ENCODE measurements at regions not wholly inside any gene's neighbourhood (a gene's known extent, or its start where the extent isn't known, plus 50 kb on each side); places are given as distances from the start of the nearest gene placed in this dataset.

DNA sequence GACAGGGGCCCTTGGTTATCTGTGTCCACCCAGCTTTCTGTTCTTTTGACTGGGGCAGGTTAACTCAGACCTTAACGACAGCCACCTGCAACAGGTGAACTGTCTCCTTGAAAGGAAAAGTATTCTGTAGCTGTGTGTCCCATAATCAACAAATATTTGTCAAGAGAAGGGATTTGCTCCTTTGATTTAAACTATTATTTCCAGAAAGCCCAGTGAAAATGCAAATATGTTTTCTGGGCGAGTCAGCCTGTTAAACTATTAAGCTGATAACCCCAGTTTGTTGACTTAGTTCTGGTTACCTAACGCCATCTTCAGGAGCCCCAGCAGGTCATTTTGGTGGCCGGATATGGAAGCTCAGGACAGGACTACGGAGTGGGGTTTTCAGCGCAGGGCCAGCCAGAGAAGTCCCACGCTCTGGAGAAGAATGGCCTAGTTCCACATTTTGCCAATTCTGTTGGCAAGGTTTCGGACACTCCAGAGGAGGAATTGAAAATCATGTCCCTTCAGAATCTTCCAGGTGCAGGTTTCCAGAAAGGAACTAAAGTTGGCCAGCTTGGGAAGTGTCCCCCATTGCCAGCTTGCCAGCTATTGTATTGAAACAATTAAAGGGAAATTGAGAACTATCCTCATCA, 54.5 kb downstream of the ADRA2A start:
- DNase-seq (ENCODE audit: low read depth in 1 of 2, low spot score in 1 of 2) = no peak

DNA sequence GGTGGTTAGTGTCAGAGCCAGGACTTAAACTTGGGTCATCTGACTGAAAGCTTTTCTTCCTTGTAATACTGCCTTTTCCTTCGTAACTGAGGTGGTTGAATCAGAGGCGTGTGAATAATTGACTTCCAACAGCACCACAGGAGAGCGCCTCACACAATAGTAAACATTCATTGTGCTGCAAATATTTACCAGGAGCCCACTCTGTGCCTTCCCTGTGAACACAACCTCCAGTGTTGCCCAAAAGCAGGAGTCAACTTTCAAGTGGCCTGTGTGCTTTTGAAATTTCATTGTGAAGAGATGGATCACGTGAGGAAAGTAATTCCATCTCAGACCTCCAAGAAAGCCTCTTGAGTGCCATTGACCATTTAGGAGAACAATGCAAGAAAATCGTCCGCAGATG, 60.2 kb downstream of the ADRA2A start:
- no peak for DNase-seq (ENCODE audit: low read depth in 1 of 2, low spot score in 1 of 2)

DNA sequence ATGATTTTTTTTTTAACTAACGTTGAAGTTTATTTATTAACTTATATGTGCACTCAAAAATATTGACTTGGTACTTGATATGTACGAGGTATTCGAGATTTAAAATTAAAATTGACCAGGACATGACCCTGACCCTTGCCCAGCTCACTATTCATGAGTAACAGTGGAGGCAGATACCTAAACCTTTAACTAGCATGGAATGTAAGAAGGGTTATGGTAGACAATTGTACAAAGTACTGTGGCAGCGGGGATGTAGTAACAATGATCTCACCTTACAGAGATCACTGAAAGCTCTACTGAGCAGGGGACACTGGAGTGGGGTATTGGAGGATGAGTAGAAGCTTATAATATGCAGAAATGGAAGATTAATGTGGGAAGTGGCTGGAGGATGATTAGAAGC, 60.8 kb downstream of the ADRA2A start:
- DNase-seq (ENCODE audit: low read depth in 1 of 2, low spot score in 1 of 2) = no peak

DNA sequence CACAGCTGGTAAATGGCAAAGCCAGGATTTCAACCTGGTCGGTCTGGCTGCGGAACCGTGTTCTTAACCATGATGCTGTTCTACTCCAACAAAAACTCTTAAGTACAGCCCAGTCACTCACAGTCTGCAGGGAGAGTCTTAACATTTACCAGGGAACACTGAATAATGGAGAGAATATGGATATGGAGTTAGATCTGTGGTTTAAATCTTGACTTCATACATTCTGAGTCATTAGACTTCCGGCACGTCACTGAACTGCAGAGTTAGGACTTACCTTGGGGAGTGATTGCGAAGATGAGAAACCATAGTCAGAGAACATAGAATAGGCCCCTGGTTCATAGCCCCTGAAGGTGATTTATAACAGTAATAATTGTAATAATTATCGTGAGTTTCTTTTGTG, 61.7 kb downstream of the ADRA2A start:
- no peak for DNase-seq (ENCODE audit: low read depth in 1 of 2, low spot score in 1 of 2)

DNA sequence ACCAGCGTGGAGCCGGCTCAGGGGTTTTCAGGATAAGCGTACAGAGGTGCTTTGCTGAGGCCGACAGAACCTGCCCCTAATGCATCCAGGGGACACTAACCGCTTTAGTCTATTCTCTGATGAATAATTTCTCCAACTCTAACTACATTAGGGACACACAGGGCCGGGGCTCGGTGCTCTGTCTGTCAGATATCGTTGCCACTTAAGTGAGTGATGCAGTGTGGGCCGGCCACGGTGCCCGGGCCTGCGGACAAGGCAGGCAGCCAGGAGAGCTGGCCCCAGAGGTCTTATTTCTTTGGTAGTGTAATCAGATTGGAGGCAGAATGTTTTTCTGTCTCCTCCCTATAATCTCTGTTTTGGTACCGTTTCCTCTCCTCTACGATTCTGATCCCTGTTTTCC, 62.7 kb downstream of the ADRA2A start:
- DNase-seq (ENCODE audit: low read depth in 1 of 2, low spot score in 1 of 2) = no peak

DNA sequence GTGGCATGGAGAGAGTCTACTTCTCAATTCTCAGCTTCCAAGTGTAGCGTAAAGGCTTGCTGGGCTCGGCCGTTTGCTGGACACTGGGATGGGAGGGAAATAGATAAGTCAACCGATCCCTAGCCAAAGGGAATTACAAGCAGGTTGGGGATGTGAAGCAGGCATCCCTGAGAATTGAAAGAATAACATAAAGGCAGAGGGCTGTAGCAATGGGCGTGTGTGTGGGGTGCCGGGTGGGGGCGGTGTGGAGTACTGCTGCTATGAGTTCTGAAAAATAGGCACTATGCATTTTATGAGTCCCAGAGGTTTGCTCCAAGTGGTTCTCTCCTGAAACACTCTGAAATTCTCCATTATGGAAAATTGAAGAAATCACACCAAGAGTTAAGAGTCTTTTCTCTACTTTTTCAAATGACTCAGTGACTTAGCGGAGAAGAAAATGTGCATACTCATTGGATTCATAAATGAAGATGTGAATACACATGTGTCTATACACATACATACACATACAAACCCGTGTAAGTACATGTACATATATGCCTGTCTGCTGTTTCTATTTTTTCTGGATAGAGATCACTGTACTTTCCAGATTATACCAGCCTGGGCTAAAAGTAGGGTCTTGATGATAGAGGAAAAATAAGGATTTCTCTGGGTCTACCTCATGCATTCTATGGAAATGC, 65.4 kb downstream of the ADRA2A start:
- DNase-seq (ENCODE audit: low read depth in 1 of 2, low spot score in 1 of 2) = no peak

DNA sequence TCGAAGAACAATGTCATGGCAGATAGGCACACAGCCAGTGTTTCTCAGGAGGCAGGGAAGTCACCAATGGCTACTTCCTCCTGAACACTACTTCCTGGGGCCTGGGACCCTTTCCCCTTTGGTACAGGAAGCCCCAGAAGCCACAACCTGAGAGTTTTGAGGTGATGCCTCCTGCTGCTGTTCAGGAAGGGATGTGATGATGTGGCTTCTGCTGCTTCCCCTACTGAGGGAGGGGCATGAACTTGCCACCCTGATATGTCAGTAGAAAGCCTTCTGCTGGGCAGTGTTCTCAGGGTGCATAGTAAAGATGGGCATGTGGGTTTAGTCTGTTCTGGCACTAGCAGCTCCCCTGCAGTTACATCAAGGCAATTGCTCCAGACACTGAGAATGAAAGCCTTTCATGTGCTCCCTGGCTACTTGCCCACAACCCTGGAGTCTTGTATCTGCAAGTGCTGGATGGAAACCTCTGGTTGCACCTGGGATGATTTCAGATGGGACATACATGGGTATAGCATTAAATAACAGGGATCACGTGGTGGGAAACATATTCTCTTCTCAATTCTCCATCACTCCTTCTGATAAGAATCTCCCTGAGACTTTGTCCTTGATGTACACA, 69.3 kb downstream of the ADRA2A start:
- DNase-seq (ENCODE audit: low read depth in 1 of 2, low spot score in 1 of 2) = no peak

DNA sequence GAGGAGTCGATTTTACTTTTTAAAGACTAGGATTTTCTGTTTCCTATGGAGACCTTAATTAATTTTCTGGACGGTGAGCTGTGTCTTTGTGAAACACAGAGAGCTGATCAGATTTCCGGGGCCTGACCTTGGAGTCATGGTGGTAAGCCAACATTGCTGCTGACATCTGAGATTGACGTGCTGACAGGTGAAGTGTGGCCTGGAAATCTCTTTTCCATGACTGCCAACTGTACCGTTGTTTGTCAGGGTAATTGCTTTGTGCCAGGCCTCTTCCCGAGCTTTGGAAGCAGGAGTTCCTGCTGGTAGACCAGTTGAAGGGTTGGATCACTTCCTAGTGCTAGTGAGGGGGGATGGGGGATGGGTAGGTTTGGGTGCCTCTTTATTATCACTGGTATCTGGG, 71.2 kb downstream of the ADRA2A start:
- no peak for DNase-seq (ENCODE audit: low read depth in 1 of 2, low spot score in 1 of 2)

DNA sequence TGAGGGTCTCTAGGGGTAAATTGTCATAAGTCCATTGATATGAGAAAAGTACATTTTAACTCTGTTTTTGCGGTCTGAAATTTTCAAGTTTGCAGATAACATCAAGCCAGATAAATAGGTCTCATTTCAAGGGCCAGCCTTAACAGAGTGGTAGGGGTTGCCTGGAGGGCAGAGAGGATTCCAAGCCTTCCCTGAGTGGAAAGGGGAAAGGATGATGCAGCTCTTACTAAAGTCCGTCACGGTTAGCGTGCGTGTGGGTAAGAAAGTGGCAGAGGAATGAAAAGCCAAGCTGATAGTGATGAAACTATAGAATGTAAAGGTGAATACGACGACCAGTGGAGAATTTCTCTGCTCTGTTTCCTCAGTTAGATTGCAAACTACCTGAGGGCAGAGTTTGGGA, 71.6 kb downstream of the ADRA2A start:
- DNase-seq (ENCODE audit: low read depth in 1 of 2, low spot score in 1 of 2) = no peak

DNA sequence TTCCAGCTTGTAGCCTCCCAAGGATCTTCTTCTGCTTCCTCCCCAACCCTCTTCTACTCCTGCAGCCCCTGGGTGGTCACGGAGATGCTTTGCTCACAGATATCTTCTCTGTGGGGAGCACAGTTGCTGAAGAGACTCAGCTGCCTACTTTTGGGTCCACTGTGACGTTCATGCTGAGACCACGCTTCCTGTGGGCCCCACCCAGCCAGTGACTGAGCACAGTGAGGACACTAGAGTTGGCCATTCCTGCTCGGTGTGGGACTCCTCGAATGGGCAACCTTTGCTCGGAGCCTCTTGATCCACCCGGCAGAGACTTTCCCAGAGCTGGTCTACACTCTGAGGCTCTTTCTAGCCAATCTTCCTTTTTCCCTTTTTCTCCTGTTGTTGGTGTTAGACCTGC, 73.9 kb downstream of the ADRA2A start:
- DNase-seq (ENCODE audit: low read depth in 1 of 2, low spot score in 1 of 2) = no peak

DNA sequence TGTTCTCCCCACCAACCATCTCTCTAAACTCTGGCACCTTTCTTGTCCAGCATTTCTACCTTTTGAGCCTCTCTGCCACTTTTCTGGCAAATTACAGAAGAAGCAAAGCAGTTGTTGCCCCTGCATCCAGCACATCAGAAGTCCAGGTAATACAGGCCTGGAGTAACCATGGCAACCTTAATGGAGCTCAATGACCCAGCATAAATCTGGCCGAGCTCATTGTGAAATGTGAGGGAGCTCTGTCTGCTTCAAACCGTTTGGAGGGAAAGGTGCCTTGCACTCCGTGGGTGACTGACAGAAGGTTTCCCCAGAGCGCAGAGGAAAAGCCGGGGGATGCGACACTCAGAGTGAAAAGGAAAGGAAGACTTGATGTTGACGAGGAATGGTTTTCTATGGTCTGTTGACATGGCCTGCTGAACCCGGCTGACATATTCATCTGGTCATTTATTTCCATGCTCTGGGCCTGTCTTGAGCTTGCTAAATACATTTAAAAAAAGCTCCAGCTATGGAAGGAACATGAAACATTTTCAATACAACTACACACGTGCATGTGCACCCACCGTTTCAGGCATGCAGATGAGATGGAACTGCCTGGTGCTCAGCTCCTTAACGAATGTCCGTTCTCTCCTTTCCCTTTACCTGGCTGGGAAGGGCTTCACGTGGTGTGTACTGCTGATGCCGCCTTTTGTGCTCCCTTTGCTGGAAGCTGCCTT, 74.9 kb downstream of the ADRA2A start:
- no peak for DNase-seq (ENCODE audit: low read depth in 1 of 2, low spot score in 1 of 2)

DNA sequence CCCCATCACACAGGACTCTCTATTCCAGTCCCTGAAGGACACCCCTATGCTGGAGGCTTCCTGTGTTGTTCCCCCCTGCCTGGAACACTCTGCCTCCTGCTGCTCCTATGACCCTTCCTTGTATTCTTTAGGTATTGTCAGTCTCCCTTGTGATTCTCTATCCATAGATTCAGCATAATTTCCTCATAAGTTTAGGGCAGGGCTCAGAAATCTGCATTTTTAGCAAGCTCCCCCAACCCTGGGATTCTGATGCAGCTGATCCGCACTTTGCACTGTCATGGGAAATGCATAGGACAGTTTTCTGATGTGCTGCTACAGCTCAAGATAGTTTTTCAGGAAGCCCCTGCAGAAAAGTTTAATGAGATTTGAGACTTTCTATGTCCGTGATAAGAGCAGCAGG, 79.9 kb downstream of the ADRA2A start:
- DNase-seq (ENCODE audit: low read depth in 1 of 2, low spot score in 1 of 2) = no peak

DNA sequence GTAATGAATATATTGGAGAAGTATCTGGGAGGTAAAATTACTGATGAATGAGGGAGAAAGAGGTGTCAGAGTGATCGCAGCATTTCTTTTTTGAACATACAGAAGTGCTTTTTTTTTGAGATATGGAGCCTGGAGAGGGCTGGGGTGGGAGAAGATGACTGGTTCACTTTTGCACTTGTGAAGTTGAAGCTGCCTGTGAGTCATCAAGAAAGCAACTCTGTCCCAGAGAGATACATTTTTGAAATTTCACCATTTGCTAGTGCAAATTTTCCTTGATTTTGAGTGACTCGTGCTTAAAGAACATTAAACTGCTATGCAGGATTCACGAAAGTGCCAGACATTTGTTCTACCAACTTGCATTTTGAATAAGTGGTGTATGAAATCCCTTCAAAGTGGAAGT, 81.8 kb downstream of the ADRA2A start:
- DNase-seq (ENCODE audit: low read depth in 1 of 2, low spot score in 1 of 2) = no peak

DNA sequence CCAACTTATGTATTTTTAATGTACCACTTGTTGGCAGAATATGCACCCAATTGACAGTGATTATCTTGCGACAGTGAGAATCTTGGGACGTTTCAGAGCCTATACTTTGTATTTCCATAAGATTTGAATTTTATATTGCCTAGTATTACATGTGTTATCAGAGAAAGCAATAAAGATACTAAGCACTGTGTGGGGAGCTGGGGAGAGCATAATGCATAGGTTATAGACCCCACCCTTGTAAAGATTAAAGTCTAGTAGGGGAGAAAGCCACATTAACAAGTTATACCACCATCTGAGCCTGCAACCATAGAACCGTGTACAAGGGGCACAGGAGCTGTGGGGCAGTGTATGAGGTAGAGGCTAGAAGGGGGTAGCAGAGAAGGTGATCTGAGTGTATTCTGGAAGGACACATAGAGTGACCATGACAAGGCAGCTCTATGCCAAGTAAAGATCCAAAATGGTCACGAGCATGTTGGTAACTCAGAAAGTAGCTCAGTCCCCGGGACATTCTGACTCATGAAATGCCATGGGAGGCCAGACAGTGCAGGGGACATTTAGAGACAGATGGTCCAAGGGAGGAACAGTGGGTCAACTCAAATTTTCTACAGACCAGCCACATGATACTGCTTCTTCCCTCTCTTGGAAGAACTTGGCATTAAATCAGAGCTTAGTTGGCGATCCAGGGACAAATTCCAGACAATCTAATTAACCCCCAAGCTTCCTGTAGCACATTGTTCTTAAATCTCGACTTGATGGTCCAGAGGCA, 84.5 kb downstream of the ADRA2A start:
- DNase-seq (ENCODE audit: low read depth in 1 of 2, low spot score in 1 of 2) = no peak

DNA sequence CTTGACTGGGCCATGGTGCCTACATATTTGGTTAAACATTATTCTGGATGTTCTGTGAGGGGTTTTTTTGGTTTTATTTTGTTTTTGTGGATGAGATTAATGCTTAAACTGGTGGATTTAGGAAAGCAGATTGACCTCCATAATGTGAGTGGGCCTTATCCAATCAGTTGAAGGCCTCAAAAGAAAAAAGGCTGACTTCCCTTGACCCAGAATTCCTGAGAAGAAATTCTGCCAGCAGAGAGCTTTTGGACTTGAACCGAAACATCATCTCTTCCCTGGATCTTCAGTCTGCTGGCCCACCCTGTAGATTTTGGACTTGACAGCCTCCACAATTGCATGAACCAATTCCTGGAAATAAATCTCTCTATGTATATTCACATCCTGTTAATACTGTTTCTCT, 94.4 kb downstream of the ADRA2A start:
- no peak for DNase-seq (ENCODE audit: low read depth in 1 of 2, low spot score in 1 of 2)

DNA sequence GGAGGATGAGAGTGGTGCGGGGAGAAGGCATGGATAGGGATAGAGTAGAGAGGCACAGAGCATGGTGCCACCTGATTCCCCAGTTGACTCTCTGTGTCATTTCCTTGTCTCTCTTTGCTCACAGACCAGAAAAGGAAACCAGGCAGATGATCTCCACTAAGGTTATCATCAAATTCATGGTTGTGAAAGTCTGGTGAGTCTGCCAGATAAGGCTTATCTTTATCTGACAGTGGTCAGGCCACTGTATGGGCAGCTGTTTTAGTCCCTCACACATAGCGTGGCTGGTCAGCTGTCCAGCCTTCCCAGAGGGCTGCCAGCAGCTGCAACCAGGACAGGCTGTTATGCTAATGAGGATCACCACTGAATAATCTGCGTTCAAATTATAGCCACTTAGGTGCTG, 99.0 kb downstream of the ADRA2A start:
- no peak for DNase-seq (ENCODE audit: low read depth in 1 of 2, low spot score in 1 of 2)

DNA sequence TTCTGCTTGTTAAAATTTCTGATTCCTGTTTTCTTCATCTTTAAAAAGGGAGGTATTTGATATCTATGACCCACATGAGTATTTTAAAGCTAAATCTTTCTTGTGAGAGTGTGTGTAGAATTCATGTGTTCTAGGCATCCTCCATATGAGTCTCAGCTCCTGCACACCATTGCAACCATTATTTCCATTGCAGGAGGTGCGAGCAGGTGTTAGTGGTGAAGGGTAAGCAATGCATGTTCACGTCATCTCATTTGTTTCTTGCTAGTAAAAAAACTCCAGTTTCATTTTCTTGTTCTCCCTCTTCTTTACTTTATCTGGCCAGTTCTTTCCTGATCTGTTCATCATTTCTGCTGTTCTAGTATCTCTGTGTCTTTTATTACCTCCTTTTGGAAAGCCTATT, 100.5 kb downstream of the ADRA2A start:
- DNase-seq (ENCODE audit: low read depth in 1 of 2, low spot score in 1 of 2) = no peak

DNA sequence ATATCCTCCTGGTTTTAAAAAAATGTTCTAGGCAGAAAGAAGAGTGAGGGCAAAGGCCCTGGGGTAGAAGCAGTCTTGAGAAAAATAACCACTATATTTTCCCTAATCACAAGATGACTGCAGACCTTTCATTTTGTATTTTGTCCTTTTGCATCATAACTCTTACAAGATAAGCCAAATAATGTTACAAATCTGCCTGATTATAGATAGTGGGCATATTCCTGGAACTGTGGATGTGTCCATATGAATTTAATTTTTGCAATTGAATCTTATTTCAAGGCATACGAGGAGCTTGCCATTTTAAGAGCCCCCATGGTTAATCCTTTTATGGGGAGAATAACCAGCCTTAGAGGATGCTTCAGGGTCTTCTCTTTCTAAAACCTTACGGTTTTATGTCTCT, 102.7 kb downstream of the ADRA2A start:
- no peak for DNase-seq (ENCODE audit: low read depth in 1 of 2, low spot score in 1 of 2)

DNA sequence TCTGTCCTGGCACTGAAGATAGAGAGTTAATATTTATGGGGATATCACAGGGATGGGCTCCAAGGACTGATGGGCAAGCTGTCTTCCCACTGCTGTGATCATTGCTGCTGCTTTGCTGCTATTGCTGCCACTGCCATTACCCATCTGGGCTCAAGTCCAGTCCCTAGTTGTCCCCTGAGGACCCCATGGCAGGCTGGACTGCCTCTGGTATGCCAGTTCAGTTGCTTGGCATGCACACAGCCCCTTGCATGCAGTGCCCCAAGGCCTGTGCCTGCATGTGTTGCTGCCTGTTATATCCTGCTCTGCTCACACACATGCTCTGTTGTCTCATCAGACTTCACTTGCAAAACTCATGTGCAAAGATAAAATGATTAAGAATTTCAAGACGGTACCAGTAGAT, 109.5 kb downstream of the ADRA2A start:
- DNase-seq (ENCODE audit: low read depth in 1 of 2, low spot score in 1 of 2) = no peak

DNA sequence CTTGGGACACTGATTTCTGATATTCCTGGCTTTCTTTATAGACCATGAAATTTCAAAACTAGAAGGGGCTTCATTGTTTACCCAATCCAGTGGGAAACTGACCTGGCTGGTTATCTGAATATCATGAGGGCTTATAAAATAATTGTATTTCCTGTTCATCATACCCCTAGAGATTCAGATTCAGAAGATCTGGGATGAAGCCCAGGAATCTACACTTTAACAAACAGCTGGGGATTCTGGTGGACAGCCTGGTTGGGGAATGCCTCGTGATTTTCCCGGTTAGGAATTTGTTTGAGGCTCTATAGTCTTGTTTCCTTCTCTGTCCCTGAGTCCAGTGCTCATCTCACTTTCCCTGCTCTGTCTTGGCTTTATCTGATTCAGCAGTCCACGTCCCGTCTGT, 110.3 kb downstream of the ADRA2A start:
- no peak for DNase-seq (ENCODE audit: low read depth in 1 of 2, low spot score in 1 of 2)

DNA sequence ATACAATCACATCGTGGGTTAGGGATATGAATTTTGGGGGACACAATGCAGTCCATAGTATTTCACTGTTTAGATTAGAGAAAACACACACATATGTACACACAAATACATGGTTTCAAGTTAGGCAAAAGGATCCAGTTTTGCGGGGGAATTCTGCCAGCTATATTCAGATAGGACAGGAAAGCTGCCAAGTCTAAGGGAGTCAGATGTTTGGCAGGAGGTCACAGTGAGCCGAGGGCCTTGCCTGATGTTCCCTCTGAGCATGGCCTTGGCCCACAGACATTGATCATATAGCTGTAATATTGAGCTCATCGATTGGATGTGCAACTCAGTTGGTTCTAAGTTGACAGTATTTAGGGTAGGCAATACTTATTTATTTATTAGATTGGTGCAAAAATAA, 122.8 kb downstream of the ADRA2A start:
- no peak for DNase-seq (ENCODE audit: low read depth in 1 of 2, low spot score in 1 of 2)
